A204.1 (cell line): ENCODE measurements at regions not wholly inside any gene's neighbourhood (a gene's known extent, or its start where the extent isn't known, plus 50 kb on each side); places are given as distances from the start of the nearest gene placed in this dataset.
A peak's percentile ranks its signal among the peaks of the same experiment; 100 is the strongest.
"Not testable (repeated sequence)": the region's sequence is repeated elsewhere in the genome, so short reads cannot be mapped to it uniquely, and the experiment has no call there.

Experiments
- FAIRE-seq: peaks from 2 replicates; lab custom pipeline; 2012; peaks lifted over from hg19 to GRCh38; lab: Jason Lieb, UNC

DNA sequence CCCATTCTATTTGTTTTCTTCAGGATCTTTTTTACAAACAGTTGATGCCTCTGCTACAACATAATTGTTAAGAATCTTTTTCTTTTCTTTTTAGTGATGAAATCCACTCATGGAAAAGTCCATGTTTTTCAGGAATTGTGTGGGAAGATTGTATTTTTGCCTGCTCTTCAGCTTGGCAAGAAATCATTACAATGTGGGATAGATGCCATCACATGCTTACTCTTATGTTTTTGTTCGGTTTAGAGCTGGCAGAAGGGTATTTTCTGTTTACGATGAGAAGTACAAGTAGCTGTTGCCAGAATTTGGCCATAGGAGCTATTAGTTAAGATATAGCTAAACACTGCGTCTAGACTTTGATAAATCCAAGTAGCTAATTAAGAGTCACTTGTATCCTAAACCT lies 2585.3 kb downstream of the ARAP2 start:
- FAIRE-seq, result no peak

DNA sequence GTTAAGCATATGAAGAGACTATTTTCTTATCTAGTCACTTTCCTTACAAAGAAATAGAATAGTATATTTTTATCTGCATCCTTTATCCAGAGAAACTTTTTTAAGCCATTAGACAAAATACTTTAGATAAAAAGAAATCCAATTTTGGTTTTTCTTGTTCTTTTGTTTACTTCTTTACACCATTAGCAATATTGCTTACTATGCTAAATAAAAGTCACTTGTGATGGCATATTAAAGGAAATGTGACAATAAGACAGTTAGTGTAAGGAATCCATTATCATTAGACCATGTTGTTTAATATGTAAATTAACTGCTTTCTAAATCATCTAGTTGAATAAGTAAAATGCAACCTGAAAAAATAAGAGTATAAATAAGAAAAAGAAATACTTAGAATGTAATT lies 2582.7 kb downstream of the ARAP2 start:
- FAIRE-seq, result no peak

DNA sequence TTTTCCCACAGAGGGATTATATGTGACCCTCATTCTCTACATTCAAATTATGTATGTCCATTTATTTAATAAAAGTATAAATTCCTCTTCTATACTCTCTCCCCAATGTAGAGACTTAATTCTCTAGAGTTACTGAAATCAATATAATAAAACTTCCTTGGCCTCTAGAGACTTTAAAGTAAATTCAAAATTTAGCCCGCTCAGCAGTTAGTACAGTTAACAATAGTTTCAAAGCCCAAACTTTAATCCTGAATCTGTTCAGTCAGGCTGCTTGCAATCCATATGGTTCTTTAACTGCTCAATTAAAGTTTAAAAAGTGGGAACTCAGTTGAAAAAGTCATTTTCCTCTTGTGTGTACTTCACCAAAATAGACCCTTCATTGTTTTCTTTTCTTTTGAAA lies 2558.4 kb downstream of the ARAP2 start:
- FAIRE-seq, result no peak

DNA sequence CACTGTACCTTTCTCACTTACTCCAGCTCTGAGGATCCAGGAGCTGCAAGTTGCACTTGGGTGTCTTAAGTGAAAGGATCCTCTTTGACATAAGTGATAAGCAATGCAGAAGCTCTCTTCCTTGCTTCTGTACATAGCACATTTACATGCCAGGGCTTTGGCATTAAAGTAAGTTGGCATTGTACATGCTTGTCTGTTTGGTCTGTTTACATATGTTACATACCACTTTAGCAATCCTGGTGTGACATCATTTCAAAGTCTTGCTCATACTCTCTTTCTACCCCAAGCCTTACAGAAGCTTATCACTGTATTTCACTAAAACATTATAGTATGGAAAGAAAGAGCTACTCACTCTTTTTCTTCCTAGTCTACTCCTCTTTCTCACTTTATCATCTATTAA lies 2548.3 kb downstream of the ARAP2 start:
- no peak for FAIRE-seq

DNA sequence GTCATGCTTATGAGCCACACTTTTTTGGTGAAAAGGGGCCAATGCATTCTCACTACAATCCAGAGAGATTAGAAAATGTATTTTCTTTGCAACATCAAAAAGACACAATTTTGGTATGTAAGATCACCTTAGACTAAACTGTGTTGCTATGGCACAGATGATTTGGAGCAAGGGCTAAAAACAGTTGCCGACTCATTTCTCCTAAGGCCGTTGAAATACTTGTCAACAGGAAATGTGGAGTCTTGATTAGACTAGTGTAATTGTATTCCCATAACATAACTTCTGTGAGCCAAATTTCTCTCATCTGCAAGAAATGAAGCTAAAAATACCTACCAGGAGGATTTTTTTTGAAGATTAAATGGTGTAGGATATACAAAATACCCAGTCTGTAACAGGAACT lies 2547.7 kb downstream of the ARAP2 start:
- no peak for FAIRE-seq

DNA sequence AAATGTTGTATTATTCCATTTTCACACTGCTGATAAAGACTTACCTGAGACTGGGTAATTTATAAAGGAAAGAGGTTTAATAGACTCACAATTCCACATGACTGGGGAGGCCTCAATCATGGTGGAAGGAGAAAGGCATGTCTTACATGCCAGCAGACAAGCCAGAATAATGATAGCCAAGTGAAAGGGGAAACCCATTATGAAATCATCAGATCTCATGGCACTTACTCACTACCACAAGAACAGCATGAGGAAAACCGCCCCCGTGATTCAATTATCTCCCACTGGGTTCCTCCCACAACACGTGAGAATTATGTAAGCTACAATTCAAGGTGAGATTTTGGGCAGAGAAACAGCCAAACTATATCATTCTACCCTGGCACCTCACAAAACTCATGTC lies 2535.1 kb downstream of the ARAP2 start:
- no peak for FAIRE-seq

DNA sequence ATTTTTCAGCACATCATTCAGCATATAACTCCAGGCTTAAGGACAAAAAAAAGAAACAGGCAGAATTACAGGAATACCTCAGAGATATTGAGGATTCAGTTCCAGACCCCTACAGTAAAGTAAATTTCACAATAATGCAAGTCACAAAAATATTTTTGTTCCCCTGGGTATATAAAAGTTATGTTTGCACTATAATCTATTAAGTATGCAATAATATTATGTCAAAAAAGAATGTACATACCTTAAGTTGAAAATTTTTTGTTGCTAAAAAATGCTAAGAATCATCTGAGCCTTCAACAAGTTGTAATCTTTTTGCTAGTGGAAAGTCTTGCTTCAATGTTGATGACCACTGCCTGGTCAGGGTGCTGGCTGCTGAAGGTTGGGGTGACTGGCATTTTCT lies 2532.5 kb downstream of the ARAP2 start:
- no peak for FAIRE-seq

DNA sequence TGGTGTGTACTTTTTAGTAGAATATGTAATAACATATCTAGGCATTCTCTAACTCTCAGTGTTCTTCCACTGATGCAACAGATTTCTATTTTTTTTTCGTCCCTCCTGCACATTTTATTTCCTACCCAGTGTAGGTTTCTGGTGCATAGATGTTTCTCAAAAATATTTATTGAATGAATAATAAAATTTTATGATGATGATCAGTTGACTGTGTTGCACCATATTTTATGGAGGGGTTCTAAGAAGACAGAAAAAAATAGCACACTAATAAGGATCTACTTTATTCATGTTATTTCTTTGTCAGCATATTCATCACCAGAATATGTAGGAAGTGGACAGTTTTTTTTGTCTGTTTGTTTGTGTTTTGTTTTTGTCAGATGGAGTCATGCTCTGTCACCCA lies 2529.3 kb downstream of the ARAP2 start:
- FAIRE-seq, result no peak

DNA sequence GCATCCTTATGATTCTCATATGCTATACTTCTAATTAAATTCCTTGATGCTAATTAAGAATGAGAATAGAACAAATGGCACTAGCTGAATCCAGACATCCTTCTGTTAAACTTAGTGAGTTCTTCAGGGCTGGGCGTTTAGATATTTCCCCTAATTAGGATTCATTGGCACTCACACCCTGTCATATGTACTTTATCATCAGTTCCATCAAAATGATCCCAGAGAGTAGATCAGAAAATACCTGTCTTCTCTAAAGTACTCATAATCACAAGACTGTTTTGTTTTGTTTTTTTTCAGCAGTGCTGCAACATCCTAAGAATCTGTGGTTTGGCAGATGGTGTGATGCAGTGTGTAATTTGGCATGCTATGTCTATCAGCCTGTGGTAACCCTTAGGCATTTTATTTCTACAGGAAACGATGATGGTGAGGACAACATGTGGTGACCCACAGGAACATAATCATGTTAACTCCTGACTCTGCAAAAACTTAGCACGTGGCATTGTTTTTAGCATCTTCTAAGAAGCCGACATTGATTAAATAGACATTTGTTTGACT lies 2528.4 kb downstream of the ARAP2 start:
- no peak for FAIRE-seq

DNA sequence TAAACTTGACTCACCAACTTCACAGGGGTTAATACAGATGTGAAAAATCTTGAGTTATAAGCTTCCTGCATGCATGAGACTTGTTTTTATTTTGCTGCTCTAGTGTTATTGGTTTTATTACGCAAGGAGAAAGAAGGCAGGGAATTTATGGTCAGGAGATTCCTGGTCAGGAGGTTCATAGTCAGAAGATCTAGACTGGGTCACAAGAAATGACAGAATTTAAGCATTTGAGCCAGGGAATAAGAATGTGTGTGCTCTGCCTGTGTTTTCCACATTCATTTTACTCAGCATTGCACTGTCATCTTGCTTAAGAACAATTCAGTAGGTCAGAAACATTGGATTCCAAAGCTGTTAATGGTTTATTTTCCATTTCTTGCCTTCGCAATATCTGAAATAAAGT lies 2522.1 kb downstream of the ARAP2 start:
- no peak for FAIRE-seq

DNA sequence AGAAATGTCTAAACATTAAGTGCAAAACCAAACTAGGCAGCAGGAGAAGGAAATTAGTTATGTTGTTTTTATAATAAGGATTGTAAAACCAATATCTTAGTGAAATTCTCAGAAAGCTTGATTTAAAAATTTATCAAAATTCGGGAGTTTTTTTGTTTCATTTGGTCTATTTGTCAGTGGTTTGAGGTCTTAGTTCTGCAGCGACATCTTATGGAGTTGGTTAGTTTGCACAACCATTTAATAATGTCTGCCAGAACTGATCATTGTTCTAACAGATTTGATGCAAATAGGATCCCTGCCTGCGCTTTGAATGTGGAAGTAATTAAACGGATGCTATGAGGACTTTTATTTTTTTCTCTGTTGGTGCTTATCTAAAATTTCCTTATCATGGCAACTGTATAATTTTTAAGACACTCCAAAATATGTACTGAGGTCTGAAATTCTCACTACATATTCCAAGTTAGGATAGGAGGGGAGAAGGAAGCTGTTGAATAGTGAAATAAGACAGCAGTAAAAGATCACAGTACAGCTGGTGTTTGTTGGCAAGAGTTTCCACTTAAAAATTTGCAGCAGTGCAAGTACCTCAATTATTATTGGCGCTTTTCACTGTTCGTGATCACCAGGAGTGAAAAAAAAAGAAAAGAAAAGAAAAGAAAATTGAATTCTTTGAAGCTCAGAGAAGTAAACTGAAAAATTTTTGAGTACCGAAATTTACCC lies 2521.4 kb downstream of the ARAP2 start:
- FAIRE-seq, result no peak

DNA sequence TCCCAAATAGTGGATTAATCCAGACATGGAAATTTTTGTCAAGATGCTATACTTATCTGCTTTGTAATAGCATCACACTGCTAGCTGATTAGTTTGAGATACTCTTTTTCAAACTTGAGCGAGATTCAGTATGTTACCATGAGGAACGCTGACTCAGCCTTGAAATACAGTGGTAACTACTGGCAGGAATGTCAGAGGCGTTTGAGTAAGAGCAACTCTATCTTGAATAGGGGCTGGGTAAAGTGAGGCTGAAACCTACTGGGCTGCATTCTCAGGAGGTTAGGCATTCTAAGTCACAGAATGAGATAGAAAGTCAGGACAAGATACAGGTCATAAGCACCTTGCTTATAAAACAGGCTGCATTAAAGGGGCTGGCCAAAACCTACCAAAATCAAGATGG lies 2519.6 kb downstream of the ARAP2 start:
- no peak for FAIRE-seq

DNA sequence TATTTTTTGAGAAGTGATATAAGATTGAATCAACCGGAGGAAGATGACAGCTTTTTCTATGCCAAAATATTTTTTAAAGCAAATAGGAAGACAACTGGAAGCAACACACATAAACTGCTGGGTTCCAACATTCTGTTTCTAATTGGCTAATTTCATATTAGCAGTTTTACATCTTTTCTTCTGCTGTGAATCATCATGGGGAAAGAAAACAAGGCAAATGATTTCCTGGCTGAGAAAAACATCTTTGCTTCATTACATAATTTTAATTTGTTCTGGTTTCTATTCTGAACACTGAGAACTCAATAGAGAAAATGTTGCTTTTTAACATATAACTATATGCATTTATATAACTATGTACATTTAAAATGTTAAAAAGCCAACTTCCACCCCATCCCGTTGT lies 2518.5 kb downstream of the ARAP2 start:
- no peak for FAIRE-seq

DNA sequence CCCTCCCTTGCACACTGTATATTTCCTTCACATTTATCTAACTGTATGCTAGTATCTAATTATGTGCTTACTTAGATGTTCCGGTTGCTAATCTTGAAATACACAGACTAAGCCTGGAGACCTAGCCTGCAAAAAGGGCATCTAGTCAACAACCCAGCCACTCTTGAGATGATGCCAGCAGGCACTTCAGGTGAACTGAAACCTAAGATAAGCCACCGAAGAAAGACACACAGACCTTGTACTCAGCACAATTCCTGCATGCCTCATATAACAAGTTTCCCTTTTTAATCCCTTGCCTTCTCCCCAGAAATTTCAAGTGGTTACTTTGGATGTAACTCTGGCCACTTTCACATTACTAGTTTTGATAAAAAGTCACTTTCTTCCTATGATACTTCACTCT lies 2506.6 kb downstream of the ARAP2 start:
- no peak for FAIRE-seq

DNA sequence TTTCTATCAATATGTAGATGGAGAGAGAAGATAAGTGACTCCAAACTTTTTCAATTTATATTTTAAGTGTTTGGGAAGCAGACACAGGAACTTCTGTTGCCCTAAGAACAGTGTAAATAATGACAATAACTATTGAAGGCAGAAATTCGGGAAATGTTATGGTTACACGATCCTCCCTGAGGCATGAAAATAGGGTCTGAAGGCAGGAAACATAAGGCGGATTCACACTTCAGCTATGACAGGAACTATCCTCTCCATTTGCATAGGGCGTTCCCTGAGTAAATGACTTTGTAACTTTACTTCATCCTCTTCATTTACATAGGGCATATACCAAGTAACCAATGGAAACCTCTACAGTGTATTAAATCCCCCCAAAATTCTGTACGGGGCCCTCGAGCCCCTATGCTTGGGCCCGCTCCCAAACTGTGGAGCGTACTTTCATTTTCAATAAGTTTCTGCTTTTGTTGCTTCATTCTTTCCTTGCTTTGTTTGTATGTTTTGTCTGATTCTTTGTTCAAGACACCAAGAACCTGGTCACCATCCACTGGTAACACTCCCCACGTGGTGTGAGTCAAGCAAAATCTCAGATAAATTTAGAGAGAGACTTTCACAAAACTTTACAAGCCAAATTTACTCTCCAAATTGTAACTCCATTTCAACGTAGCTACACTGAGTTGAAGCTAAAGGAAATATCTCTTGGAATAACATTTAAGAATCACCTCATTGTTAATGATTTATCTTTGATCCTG lies 2504.3 kb downstream of the ARAP2 start:
- no peak for FAIRE-seq

DNA sequence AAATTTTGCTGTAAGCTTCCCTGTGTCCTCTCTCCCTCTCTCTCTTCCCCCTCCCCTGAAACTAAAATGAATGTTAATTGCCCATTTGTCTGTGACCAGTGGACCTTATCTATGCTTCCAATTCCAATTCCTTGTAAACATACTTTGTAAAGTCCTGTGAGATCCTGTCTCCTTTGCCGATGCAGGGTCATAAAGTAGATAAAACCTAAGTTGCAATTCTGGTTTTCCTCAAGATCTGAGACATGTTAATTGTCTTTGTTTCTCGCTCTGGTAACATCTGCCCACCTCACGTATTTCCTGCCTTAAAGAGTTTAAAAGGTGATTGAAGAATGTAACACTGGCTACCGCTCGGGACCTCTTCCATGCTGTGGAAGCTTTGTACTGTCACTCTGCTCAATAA lies 2503.4 kb downstream of the ARAP2 start:
- not testable (repeated sequence) for FAIRE-seq

DNA sequence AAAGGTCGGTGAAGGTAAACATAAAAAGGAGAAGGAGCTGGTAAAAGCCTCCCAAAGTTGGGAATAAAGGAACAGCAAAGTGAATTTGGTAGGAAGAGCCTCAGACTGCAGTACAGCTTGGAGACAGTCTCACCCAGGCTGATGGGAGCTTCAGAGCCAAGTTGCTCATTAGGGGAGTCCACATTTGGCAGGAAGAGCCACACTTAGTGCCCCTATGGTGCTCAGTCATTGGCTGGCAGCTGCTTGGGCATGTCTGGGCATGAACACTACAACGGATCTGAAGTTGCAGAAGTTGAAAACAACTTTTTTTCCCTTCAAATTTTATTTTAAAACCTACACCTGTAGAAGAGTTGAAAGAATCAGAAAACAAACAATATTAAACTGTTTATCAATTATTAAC lies 2497.3 kb downstream of the ARAP2 start:
- FAIRE-seq, result no peak

DNA sequence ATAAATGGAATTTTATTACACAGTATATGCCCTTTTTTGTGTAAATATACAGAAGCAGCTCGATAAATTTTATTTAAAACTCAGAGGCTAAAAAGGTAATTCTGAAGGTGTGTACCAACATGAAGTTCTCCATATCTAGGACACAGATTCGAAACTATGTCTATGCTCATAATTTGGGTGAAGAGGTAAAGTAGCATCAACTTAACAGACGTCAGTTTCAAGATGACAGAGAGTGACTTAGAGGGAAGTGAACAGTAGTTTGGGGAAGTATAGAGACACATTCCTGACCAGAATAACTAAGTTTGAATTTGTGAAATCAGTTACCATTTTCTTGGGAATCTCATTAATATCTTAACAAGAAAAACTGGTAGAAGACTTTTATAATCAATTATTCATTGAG lies 2493.3 kb downstream of the ARAP2 start:
- no peak for FAIRE-seq

DNA sequence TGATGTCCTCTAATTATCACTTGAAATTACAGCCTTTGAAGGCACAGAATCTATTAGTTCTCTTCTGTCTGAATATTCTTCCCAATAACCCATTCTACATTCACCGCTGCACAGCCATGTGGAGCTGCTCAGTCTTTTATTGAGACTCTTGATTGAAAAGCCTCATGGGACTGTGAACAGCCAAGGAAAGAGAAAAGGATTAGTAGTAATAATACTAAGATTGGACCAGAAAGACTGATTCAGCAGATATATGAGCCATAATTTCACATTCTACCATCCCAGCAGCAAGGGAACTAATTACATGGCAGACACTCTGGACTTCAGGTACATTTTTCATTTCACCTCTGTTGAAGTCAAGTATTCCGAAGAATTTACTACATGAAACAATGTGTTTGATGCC lies 2471.7 kb downstream of the ARAP2 start:
- FAIRE-seq, result no peak

DNA sequence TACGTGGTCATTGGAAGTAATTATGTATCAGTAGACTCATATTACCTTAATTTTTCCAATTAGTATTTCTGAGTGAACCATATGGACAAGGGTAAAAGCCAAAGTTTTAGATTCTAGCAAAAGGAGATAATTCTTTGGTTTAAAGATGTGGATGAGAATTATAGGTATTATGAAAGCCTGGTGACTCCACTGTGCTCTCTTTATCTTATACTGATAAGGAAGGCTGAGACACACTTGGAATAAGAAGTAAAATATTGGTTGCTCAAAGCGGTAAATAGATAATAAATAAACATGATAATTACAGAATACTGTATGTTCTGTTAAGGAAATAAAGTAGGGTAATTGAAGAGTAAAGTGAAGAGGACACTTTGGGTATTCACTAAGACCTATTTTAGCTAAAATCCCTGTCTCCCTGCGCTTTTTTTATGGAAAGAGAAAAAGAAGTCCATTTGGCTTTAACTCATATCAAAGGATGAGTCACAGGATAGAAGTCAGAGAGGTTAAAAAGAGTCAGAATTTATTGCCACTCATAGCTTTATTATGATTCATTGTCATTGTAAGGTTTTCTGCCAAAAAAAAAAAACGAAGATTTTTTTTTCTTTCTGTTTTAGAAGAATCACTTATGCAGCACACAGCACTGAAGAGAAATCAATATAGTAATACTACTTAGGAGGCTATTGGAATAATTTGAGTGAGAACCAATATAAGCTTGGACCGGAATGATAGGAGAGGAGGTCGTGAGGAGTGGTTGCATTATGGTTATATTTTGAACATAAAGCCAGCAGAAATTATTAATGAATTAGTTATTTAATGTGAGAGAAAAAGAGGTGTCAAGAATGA lies 2463.1 kb downstream of the ARAP2 start:
- FAIRE-seq, result no peak

DNA sequence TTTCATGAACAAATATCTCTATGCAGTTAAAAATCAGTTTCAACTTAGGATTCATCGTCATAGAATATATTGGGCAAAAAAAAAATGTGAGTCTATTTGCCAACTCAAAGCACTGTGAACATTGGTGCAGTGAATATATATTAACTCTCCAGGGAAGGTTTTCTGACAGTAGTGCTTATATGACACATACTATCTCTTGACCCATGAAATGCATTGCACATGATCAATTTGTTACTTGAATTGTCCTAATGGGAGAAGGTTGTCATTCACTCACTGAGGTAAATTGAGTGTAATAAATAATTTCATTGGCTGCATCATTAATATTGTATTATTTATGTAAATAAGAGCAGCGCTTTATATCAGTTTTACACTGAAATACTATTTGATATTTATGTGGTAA lies 2458.5 kb downstream of the ARAP2 start:
- FAIRE-seq, result no peak

DNA sequence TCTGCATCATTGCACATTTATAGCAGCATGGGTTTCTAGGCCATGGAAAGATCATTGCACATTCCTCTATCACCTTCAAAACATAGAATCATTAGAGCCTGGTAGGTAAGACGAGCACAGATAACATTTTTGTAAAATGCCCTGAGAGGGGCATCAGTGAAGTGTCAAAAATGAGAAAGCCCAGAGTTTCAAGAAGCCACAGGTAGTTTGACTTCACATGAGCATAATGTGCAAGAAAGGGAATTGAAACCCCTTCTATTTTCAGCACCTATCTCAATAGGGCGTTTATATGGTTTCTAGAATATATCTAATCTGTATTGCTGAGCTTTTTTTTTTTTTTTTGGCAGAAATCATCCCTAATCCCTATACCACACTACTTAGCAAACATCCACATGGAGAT lies 2441.7 kb downstream of the ARAP2 start:
- no peak for FAIRE-seq

DNA sequence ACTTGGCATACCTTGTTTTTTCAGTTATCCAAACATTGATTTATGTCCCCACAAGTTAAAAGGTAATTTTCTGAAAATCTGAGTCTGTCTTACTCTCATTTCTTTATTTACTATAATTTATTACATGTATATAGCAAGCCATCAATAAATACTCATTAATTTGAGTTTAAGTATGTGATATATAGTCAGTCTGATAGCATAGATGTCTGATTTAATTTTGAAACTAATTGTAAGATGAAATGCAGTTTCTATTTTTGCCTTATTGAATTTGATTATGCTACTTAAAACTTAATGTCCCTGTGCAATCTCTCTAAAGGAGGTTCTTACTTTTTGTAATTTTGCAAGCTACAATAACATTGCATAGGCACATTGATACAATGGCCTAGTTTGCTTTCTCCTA lies 2418.6 kb downstream of the ARAP2 start:
- FAIRE-seq, result peak; percentile 43
